Parathyroid adenoma (tissue), 2 donors: ENCODE measurements at regions not wholly inside any gene's neighbourhood (a gene's known extent, or its start where the extent isn't known, plus 50 kb on each side); places are given as distances from the start of the nearest gene placed in this dataset.

ENCODE experiments used
- H2AFZ ChIP-seq: fragments of 300-600 bp; sonication (generic); one replicate; pipeline ENCODE4 v1.7.0; 2017; ENCODE audit warnings: antibody characterized with exemption, mild to moderate bottlenecking
- H3K27ac ChIP-seq: fragments of 300-600 bp; sonication (generic); one replicate; pipeline ENCODE4 v1.7.0; 2017
- H3K27me3 ChIP-seq: fragments of 300-600 bp; sonication (generic); one replicate; pipeline ENCODE4 v1.7.0; 2017; ENCODE audit warnings: low read length; ENCODE audit not compliant: control insufficient read depth, insufficient read depth
- H3K36me3 ChIP-seq: fragments of 300-600 bp; sonication (generic); one replicate; pipeline ENCODE4 v1.7.0; 2017; ENCODE audit warnings: low read length; ENCODE audit not compliant: control insufficient read depth, insufficient read depth
- H3K4me1 ChIP-seq: fragments of 300-600 bp; sonication (generic); one replicate; pipeline ENCODE4 v1.7.0; 2017; ENCODE audit warnings: control low read depth
- H3K4me2 ChIP-seq: fragments of 300-600 bp; sonication (generic); one replicate; pipeline ENCODE4 v1.7.0; 2017; ENCODE audit warnings: low read length
- H3K4me3 ChIP-seq: fragments of 300-600 bp; sonication (generic); one replicate; pipeline ENCODE4 v1.7.0; 2017; ENCODE audit warnings: low read depth, low read length
- H3K79me2 ChIP-seq: fragments of 300-600 bp; sonication (generic); one replicate; pipeline ENCODE4 v1.7.0; 2017; ENCODE audit warnings: control low read depth
- H3K9ac ChIP-seq: fragments of 300-600 bp; sonication (generic); one replicate; pipeline ENCODE4 v1.7.0; 2017; ENCODE audit warnings: mild to moderate bottlenecking
- H3K9me3 ChIP-seq: fragments of 300-600 bp; sonication (generic); one replicate; pipeline ENCODE4 v1.7.0; 2017; ENCODE audit warnings: low read length; ENCODE audit not compliant: control insufficient read depth
- CTCF ChIP-seq: fragments of 300-600 bp; sonication (generic); IDR thresholded peaks from one replicate; pipeline ENCODE4 v1.7.0; 2017; ENCODE audit warnings: antibody characterized with exemption, mild to moderate bottlenecking
- donor health status: primary hyperparathyroidism.

GRCh38 chr19:34023381-34023780 is 148.9 kb upstream of the LSM14A start:
- H3K79me2 ChIP-seq = no peaks in the 10 kb centered on the region
- H3K27ac ChIP-seq = no peak overlapping the region
- no peak overlapping the region for H3K4me3 ChIP-seq
- no peak overlapping the region for H3K4me2 ChIP-seq
- no peaks in the 10 kb centered on the region for H3K4me1 ChIP-seq
- H3K36me3 ChIP-seq = no peaks in the 10 kb centered on the region
- TF ChIP-seq CTCF = no peak
- no peaks in the 10 kb centered on the region for H3K27me3 ChIP-seq
- no peak overlapping the region for H3K9ac ChIP-seq
- no peaks in the 10 kb centered on the region for H3K9me3 ChIP-seq
- no peak overlapping the region for H2AFZ ChIP-seq

DNA sequence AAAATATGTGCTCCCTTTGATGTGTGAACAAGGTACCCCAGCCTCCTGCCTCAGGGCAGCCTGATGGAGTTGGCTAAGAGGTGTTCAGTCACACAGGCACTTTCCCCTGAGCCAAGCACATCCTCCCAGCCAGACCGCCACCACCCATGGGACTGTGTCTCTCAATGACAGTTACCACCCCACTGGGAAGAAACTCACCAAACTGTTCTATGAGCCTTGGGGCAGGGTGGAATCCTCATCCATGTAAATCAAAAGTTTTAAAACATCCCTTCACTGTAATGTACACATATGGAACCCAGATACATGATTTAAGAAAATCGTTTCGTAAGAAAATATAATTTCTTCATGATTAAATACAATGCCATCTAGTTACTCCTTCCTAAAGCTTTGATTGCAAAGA is 138.4 kb upstream of the LSM14A start:
- no peak for TF ChIP-seq CTCF
- Histone ChIP-seq H3K27me3 (no peaks in the 10 kb centered on the region), H3K4me3 (no peak overlapping the region), H2AFZ (no peak overlapping the region), H3K4me1 (no peaks in the 10 kb centered on the region), H3K9ac (no peak overlapping the region), H3K27ac (no peak overlapping the region), H3K36me3 (no peaks in the 10 kb centered on the region), H3K79me2 (no peaks in the 10 kb centered on the region), H3K4me2 (no peak overlapping the region), H3K9me3 (no peaks in the 10 kb centered on the region)

- no peak overlapping the region for H3K4me2 ChIP-seq
- H3K9me3 ChIP-seq = no peaks in the 10 kb centered on the region
- no peak overlapping the region for H3K9ac ChIP-seq
- H3K4me1 ChIP-seq = no peaks in the 10 kb centered on the region
- no peak overlapping the region for H3K27ac ChIP-seq
- H3K36me3 ChIP-seq = no peaks in the 10 kb centered on the region
- H3K79me2 ChIP-seq = no peaks in the 10 kb centered on the region
- no peak for TF ChIP-seq CTCF
- H2AFZ ChIP-seq = no peak overlapping the region
- H3K4me3 ChIP-seq = no peak overlapping the region
- H3K27me3 ChIP-seq = no peaks in the 10 kb centered on the region
Observed at GRCh38 chr19:34034318-34034846, 137.9 kb upstream of the LSM14A start.

DNA sequence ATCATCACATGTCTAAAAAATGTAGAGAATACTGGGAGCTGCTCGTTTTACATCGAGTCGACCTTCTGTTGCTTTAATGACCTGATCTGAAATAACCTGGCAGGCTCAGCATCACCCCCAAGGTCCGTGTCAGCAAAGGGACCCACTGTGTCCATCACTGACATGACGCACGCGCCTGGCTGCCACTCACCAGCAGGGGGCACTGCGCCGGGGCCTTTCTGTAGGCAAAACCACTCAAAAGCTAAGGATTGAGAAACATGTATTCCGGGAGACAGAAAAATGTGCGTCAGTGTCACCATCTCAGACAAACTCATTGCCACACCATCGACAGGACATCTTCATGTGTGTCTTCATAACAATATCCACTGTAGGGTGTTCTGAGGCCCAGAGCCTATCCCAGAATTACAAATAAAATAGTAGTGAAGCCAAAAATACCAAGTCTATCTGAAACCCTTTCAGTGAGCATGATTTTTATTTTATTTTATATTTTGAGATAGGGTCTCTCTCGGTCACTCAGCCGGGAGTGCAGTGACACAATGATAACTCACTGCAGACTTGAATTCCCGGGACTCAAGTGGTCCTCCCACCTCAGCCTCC is 130.3 kb upstream of the LSM14A start:
- no peaks in the 10 kb centered on the region for H3K9me3 ChIP-seq
- H3K79me2 ChIP-seq = no peaks in the 10 kb centered on the region
- no peaks in the 10 kb centered on the region for H3K36me3 ChIP-seq
- H3K4me1 ChIP-seq = no peaks in the 10 kb centered on the region
- no peak overlapping the region for H3K4me3 ChIP-seq
- no peak overlapping the region for H3K4me2 ChIP-seq
- H2AFZ ChIP-seq = peak overlapping the region; percentile 40
- H3K27ac ChIP-seq = no peak overlapping the region
- no peaks in the 10 kb centered on the region for H3K27me3 ChIP-seq
- peak; percentile 86 for TF ChIP-seq CTCF
- no peak overlapping the region for H3K9ac ChIP-seq

- no peak for TF ChIP-seq CTCF
- Histone ChIP-seq H3K9ac (no peak overlapping the region), H3K27me3 (no peaks in the 10 kb centered on the region), H3K9me3 (no peaks in the 10 kb centered on the region), H3K4me1 (no peaks in the 10 kb centered on the region), H3K36me3 (no peaks in the 10 kb centered on the region), H2AFZ (no peak overlapping the region), H3K79me2 (no peaks in the 10 kb centered on the region), H3K4me3 (no peak overlapping the region), H3K4me2 (no peak overlapping the region), H3K27ac (no peak overlapping the region)
Observed at GRCh38 chr19:34044021-34044420, 128.3 kb upstream of the LSM14A start.
